Cardiac septum (tissue), 1 donor: ENCODE measurements at regions not wholly inside any gene's neighbourhood (a gene's known extent, or its start where the extent isn't known, plus 50 kb on each side); places are given as distances from the start of the nearest gene placed in this dataset.
"Not testable (repeated sequence)": the region's sequence is repeated elsewhere in the genome, so short reads cannot be mapped to it uniquely, and the experiment has no call there.

Experiments used
- DNase-seq: peaks from one replicate; pipeline ENCODE4 v3.0.0-alpha.2; 2020; ENCODE audit warnings: low spot score
- intact Hi-C: fragments of 100-400 bp; cut with DNase I; formaldehyde crosslinking; loops from one replicate; pipeline ENCODE4 v1.14.0; 2022
- donor health status: DM: no; HTN: no; CAD: no.

DNA sequence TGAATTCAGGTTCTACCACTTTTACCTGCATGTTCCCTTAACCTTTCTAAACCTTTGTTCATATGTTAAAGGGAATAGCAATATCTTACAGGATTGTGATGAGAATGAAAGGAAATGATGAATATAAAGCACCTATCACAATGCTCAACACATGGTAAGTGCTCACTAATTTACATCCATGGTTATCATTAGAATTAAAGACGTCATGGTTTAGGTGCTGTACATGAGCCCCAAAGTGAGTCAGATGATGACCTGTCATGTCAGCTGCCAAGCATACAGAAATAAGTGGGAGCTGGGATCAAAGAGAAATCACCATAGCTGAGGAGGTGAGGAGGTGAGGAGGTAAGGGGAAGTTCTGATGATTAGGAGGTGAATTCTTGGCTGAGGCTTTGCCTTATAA is 135.9 kb upstream of the ATP2B1 start:
- intact Hi-C loops: no loop called here
- no peak for DNase-seq

DNA sequence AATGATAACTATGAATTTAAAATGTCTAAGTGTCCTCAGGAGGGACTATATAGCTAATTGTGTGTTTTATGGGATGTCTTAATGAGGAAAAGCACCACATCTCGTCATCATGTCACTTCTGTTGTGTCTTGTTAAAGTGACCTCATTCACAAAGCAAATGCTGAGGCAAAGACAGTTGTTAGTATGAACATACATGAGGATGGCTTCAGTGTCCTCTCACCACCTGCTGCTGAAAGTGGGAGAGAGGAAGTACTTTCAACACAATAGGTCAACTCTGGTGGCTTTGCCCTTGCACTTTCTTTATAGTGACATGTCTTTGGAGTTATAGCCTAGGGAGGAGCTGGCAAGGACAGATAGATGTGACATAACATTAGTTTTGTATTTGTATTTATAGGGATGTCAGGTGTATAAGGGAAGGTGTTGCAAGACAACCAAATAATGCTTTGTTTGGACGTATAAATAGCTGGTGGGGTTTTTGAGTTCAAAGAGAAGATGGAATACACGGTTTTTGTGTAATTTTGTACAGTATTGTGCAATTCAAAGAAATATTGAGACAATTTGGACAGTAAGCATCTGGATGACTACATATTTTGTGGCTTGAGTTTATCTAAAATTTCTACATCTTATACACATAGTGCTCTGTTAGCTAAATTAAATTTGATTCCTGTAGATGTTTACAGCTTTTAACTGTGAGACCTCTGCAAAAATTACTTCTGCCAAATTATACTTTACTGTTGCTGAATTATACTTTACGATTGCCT is 131.7 kb upstream of the ATP2B1 start:
- DNase-seq: no peak

DNA sequence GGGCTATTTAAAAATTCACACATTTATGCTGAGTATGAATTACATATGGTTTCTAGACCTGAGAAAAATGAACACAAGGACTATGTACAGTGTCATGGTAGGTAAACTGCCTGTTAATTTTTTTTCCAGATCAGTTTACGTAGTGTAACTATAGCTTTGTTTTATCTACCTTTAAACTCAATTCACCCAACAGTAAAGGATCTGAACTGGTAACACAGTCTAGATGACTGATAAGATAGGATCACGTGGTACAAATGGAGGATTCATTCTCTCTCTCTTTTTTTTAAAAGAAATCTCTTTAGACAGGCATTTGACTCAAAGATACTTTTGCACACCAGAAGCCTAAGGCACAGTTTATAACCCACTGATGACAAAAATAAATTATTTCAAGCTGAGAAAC is 130.8 kb upstream of the ATP2B1 start:
- no peak for DNase-seq
- intact Hi-C loops: no loop called here

More for the DNA sequence above, 131.7 kb upstream of the ATP2B1 start:
- intact Hi-C loops: no loop called here

DNA sequence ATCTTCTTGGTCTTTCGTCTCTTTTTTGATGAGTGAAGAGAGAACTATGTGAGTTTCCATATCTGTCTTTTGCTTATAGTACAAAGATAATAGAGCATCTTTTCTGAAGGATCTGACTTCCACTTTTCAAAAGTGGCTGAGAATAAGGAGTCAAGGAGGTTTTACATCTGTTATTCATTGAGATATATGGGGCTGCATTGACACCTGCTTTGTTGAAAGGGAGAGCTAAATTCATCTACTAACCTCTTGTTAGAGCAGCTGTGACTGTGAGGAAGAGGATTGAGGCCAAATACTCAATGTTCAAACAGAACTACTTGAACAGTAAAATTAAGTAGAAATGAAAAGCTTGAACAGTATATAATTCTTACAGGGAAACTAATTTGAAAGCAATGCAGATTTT is 130.2 kb upstream of the ATP2B1 start:
- intact Hi-C loops: no loop called here

DNA sequence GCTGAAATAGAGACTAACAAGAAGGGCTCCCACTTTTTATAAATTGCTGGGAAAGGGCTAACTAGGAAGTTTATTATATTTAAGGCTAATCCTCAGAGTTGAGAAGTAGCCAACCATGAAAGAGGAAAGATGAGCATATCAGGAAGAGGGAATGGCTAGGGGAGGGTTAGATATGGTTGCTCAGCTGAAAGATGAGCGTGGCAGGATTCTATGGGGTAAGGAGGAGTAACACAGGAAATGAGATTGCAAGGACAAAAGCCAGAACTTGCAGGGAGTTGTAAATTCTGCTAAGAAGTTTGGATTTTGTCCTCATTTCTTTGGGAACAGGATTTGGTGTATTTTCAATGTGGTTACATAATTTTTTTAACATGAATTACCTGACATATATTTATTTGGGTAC is 127.4 kb upstream of the ATP2B1 start:
- intact Hi-C loops: no loop called here

More for the DNA sequence above, 130.2 kb upstream of the ATP2B1 start:
- no peak for DNase-seq

DNA sequence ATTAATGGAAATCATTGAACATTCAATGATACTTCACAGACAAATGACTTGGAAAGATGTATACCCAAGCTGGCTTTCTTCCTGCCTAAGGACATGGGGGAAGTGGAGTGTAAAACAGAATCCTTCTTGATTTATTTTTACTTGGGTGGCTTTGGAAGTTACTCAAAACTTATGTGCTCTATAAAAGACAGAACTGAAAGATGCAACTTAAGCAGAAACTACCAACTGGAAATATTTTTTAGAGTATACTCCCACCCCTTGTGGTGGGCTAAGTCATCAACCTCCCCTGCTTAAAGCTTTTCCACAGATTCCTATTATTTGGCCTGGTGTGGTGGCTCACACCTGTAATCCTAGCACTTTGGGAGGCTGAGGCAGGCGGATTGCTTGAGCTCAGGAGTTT is 126.0 kb upstream of the ATP2B1 start:
- no peak for DNase-seq
- intact Hi-C loops: no loop called here

More for the DNA sequence above, 127.4 kb upstream of the ATP2B1 start:
- no peak for DNase-seq

DNA sequence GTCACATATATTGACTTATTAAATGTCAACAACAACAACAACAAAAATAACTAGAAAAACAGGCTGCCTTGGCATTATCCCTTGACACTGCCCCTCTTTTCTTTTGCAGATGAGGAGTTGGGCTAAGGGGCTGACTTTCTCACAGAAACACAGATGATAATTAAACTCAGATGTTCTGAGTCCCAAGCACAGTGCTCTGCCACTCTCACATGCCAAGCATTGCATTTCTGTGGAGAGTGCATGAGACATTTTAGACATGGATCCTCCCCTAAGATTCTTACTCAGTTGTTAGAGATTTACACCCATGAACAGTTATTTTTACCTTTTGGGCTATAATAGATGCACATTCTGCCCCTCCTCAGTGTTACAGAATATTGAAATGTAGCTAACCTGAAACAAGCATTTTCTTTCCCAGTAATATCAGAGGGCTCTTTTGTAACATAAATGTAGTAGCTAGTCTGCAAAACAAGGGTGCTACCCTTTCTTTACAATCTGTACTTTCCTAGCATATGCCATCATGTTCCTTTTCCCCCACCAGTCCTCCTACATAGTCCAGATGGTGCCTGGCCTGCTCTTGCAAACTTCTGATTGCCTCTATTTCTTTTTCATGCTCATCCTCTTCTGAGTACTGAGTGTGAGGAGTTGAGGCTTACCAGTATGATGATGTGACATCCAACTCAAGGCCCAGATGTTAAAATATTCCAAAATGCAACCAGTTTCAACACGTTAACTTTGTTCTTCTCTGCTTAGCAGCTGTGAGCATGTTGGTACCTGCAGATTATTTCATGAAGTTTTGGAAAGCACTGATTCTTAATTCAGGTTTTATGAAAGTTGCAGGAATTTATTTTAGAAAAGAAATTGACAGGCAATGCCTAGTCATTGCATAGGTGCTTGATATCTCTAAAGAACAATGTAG is 125.0 kb upstream of the ATP2B1 start:
- DNase-seq: no peak
- intact Hi-C loops: no loop called here

DNA sequence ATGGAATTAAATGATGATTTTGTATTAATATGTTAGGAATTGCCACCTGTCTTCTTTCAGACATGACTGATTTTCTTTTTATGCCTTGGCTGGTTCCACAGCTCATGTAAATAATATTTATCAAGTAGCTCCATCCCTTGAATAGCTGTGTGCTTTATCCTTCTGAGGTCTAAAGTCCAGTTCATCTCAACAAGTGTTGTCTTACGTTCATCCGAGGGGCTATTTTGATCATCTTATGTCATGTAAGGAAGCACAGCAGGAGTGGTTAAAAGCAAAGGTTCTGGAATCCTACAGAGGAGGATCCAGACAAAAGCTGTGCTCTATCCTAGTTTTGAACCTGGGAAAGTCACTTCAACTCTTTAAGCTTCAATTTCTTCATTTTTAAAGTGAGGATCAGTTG is 123.7 kb upstream of the ATP2B1 start:
- DNase-seq: no peak
- intact Hi-C loops: no loop called here

DNA sequence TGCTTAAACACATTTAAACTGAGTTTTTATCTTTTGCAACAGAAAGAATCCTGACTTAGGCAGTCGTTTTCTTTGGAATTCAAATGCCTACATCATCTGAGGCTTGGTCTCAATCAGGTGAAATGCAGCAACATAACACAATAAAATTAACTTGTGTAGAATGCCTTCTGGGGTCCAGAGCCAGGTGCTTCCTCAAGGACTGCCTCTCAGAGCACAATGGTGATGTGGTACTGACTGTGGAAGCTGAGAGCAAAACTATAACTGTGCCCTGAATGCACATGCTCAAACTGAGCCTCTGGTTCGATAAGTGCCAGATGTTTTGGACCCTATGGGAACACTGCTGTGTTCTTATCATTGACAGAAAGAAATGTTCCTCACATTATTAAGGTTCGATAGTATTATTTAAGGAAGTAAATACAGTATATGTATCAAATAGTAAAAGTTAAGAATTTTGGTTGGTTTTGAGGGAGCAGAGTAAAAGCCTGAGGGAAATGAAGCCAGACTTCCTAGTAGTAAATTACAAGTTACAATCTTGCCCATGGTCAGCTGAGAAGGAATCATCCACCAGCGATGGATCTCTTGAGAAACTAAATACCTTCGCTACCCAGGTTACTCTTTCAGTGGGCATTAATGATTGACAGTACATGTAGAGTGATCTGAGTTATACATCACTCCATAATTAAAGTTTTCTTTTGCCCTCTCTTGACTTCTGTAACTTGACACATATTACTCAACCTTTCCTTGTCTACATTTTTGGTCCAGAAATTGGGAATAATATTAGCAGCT is 122.9 kb upstream of the ATP2B1 start:
- DNase-seq: no peak

DNA sequence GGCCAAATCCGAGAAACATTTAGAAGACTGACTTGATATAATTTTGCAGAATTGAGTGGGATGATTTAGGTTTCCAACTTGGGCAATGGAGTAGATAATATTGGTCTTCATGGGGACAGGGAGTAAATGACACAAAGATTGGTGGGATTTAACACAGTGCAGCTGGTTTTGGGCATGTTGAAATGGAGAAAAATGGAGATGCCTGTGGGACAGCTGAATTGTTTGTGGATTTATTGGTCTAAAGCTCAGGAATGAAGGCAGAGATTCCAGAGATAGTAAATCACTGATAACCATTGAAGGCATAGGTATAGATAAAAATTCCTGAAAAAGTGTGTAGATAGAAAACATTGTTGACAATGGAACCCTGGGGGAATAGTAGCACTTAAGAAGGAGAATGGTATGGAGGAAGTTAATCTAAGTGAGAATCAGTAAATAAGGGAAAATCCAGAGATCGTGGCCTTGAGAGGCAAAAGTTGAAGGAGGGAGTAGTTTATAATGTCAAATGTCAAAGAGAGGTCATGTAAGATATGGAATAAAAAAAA is 120.9 kb upstream of the ATP2B1 start:
- DNase-seq: no peak
- intact Hi-C loops: no loop called here

More for the DNA sequence above, 122.9 kb upstream of the ATP2B1 start:
- intact Hi-C loops: no loop called here

DNA sequence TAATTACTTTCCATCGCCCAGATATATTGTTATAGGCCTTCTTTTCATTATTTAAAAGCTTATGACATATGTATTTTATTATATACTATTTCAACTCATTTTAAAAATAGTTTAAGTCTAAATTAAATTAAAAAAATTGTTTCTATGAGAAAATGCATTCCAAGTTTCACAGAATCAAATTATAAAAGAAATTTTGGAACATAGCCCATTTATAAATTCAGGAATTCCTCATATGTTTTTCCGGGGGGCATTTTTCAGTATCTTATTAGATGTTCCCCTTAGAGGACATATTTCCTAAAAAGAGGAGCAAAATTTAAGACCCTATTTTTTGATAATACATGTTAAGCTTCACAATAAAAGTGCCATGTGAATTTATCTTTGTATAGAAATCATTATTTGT is 119.9 kb upstream of the ATP2B1 start:
- no peak for DNase-seq
- intact Hi-C loops: no loop called here

DNA sequence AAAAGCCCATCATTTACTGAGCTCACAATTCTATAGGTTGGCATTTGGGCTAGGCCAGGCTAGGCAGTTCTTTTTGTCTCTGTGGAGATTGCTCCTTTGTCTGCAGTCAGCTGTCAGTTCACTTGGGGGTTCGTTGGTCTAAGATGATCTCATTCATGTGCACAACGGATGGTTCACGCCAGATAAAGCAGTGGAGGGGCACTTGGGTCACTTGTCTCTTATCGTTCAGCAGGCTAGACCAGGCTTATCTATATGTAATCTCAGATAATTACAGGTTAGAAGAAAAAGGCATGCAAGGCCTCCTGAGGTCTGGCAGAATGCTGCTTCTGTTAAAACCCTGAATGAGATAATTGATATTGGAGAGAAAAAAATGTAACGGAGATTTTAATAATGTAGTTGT is 119.0 kb upstream of the ATP2B1 start:
- DNase-seq: no peak
- intact Hi-C loops: no loop called here

DNA sequence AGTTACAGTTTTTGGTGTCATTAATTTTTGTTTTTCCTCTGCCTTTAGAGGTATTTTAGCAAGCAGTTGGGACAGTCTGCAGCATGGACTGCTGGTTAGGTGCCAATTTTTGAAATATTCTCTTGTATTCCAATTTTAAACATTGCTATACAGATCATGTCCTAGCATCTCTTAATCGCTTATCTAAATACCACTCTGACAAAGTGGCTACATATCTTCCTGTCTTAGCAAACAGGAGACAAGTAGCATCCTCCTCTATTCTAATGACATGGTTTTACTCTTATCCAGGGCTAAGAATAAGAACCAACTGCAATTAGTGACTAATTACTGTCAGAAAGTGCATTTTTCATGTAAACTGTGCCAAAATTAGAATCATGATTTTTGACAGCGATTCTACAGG is 117.8 kb upstream of the ATP2B1 start:
- no peak for DNase-seq
- intact Hi-C loops: no loop called here

DNA sequence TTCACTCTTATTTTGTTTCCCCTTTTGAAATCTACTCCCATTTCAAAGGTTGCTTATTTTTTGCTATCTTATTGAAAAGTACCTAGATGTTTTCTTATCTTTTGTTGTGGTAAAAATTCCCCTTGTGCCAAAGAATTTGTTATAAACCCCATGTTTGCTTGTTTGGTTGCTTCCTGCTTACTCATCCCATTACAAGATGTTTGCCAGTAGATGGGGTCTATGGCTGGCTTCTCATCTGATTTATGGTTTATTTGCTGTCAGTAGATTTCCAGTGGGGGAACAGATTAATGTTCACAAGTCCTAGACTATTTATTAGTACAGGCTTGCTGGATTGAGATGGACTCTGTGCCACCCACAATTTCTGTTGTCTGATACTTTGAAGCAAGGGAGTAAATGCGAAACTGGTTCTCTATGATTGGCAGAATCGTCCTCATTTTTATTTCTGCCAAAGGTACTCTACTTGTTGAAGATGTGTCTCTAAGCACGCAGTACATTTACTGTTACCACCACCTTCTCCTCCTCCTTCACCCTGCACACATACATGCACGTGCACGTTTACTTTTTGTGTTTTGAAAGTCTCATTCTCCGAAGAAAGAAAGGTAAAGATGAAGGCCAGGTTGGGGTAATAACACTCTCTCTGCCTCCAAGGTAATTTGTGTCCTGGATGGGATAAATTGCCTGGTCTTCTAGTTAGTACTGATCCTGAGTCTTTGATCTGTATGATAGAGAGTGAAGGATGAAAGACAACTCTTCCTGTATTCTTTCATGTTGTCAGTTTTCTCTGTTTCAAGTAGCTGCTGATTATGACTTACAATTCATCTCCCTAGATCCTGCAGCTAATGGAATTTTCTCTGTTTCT is 117.2 kb upstream of the ATP2B1 start:
- no peak for DNase-seq
- intact Hi-C loops: no loop called here

DNA sequence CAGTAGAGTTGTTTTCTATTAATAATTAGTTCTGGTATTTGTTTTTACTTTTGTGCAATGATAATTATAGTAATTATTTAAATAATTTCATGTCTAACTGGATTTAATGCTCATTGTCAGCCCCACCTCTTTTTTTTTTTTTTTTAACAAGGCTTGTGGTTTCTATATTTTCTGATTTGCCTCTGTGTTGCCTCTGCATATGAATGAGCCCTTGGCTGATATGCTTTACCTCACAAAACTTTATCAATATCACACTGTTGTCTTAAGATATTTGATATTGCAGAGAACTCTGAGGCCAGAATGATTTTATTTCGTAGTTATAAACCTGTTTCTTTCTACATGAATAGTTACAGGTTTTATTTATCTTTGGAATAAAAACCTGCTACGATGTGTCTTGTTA is 116.2 kb upstream of the ATP2B1 start:
- intact Hi-C loops: no loop called here
- no peak for DNase-seq

DNA sequence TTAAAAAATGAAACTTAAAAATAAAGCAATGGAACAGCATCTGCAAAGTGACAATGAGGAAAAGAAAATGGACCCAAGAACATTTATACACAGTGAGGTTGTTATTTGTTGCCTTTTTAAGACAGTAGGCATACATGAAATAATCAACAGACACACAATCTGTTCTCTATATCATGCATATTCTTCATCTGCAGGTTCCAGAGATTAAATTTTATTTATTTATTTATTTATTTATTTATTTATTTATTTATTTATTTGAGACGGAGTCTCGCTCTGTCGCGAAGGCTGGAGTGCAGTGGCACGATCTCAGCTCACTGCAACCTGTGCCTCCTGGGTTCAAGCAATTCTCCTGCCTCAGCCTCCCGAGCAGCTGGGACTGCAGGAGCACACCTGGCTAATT is 114.4 kb upstream of the ATP2B1 start:
- intact Hi-C loops, DNase-seq: not testable (repeated sequence)

DNA sequence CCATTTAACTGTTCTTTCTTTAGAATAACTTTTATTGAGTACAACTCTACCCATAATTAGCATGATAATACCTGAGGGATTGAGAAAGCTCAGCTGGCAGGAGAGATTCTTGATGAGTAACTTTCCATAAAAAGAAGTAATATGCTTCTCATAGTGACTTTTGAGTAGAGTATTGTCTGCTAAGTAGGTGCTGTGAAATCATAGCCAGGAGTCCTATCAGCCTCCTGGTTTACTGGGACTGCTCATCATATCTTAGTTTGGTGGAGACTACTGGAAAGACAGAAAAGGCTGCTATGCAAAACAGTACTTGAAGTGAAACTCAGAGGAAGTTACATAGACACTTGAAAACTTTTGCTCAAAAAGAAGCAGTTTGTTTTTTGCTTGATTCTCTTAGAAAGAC is 113.3 kb upstream of the ATP2B1 start:
- DNase-seq: no peak

DNA sequence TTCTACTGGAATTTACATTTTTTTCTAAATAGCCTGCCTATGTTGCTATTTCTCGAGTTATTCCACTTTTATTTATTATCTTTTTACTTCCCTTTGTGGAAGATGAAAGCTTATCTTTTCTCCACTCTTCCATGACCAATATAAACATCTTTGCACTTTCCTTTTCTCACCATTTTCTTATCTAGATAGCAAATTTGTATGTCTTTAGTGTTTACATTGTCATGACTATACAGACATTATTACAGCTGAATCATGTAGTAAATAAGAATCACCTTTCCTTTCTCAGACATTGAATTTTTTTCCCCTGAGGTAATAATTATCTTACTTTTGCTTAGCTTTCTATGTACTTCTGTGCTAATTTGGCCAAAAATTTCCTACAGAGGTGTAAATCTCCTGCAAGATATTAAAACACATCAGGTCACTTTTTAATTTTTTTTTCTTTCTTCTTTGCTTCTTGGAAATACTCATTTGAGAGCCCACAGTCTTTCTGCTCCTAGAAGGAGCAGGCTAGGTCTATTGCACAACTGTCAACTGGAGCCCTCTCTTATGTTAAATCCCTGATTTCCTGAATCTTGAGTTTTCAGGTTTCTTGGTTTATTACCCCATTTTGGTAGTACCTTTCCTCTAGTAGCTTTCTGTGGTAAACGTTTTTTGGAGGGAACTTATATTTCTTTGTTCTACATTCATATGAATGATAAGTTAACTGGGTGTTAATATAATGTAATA is 109.0 kb upstream of the ATP2B1 start:
- no peak for DNase-seq
- intact Hi-C loops: no loop called here

More for the DNA sequence above, 113.3 kb upstream of the ATP2B1 start:
- intact Hi-C loops: no loop called here
